Inflammatory macrophage treated with lipopolysaccharide for 1 hour (primary cell): ENCODE measurements at regions not wholly inside any gene's neighbourhood (a gene's known extent, or its start where the extent isn't known, plus 50 kb on each side); places are given as distances from the start of the nearest gene placed in this dataset.

Experiments used
- DNase-seq, 2 donors: peaks; one replicate each; pipeline ENCODE4 v3.0.0-alpha.2; 2020 to 2022

DNA sequence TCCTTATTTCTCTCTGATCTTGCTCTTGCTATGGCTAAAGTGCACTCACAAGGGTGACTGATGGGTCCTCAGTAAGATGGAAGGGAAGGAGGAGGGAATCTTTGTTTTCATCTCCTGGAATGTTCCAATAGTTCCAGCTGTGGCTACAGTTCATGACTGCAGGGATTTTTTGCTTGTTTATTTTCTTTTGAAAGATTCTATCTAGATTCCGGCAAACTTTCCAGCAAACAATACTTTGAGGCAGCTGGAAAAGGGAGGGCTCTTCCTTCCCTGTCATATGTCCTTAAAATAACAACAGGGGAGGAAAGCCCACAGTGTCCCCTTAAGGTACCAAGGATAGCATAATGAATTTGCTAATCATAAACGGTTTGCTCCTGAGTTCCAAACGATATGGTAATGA, 111.3 kb upstream of the SLC14A2 start:
- DNase-seq = no peak

GRCh38 chr18:45505497-45506206, 109.6 kb upstream of the SLC14A2 start:
- DNase-seq = no peak

GRCh38 chr18:45506951-45507350, 108.3 kb upstream of the SLC14A2 start:
- DNase-seq = no peak

DNA sequence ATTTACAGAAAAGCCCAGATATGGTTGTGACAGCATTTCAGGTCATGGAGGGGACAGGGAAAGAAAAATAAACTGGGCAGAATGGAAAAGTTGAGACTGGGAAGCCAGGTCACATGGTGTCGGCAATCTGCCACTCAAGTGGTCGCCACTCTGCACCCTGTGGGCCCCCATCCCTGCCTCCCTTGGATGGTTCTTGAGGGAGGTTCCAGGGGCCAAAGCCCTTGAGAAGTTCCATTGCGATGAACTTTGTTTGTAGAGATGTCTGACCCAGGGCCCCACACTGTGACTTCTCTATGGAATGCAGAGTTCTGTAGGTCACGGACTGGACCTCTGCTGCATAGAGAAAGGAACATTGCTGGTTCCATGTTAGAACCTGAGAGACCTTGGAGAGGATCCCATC, 105.7 kb upstream of the SLC14A2 start:
- no peak for DNase-seq

GRCh38 chr18:45510656-45511055, 104.6 kb upstream of the SLC14A2 start:
- no peak for DNase-seq

GRCh38 chr18:45512363-45512953, 102.8 kb upstream of the SLC14A2 start:
- no peak for DNase-seq

GRCh38 chr18:45517181-45517741, 98.0 kb upstream of the SLC14A2 start:
- DNase-seq = no peak

GRCh38 chr18:45518311-45519155, 96.7 kb upstream of the SLC14A2 start:
- DNase-seq = no peak

DNA sequence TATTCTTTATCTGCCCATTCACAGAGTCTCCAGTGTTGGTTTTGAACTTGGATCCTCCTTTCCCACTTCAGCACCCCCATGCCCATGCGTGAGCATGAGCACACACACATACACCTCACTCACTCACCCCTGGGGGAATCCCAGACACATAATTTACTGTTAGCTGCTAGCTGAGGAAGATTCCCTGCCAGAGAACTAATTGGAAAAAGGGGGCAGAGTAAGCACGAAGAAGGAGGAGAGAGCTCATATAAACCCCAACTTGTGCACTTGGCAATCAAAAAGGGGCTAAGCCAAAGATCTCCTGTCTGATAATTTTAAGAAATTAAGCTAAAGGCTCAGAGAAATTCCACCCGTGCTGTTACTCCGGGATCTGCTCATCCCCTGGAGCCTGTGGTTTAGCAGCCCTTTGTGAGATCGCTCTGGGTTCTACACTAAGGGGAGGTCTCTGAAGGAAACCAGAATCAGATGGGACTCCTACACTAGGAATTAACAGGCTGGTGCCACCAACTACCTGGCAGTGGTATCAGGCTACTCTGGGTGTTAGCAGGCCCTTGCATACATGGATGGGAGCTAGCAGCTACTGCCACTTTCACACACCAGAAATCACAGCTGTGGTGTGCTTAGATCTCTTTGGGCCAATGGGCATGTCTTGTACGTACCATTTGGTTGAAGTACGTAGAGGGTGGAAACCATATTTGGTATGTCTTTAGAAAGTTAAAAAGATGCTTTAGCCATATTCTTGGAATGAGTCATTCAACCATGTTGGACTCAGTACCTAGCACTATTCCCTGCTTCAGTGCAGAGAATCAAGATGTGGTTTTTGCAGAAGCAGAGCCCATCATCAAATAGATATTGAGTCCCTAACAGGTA, 95.6 kb upstream of the SLC14A2 start:
- no peak for DNase-seq

- DNase-seq = no peak
These were observed 94.1 kb upstream of the SLC14A2 start for GRCh38 chr18:45521136-45521535.

GRCh38 chr18:45521777-45522176, 93.5 kb upstream of the SLC14A2 start:
- DNase-seq = no peak

- no peak for DNase-seq
These were observed 92.9 kb upstream of the SLC14A2 start for GRCh38 chr18:45522371-45522770.

- no peak for DNase-seq
These were observed 90.0 kb upstream of the SLC14A2 start for GRCh38 chr18:45525301-45525700.

GRCh38 chr18:45526114-45526841, 89.0 kb upstream of the SLC14A2 start:
- no peak for DNase-seq

DNA sequence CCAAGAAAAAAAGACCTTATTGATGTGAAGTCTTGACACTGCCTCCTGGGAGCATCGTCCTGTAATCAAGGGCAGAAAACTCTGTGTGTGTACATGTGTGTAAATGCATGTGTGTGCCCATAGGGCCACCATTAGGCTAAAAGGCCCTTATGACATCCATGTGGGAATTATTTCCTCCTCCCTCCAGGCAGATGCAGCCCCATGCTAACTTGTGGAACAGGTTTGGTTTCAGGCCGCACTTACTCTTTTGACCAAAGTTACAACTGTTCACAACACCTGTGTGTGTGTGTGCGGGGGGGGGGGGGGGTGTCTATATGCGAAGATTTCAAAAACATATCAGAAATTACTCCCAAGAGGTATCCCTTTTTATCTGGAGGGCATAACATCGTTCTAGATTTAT, 87.4 kb upstream of the SLC14A2 start:
- no peak for DNase-seq

GRCh38 chr18:45528712-45529336, 86.5 kb upstream of the SLC14A2 start:
- no peak for DNase-seq

GRCh38 chr18:45538444-45538843, 76.8 kb upstream of the SLC14A2 start:
- DNase-seq = peak; percentile 5 to 20

DNA sequence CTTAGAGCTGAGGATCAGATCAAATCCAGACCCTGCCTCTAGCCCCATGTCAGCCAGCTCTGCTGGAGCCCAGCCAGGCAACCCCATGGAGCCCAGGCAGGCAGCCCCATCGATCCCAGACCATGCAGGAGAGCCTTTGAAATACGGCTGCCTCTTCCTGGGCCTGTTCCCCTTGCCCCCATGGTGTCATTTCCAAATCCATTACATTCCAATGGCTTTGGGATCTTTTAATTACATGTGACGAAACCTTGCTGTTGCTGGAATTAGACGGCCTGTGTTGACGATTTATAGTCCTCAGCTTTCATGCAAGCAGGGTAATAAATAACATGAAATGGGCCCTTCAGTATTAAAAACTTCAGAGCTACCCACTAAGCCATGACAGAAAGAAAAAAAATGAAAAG, 75.8 kb upstream of the SLC14A2 start:
- DNase-seq = no peak

- DNase-seq = no peak
These were observed 75.2 kb upstream of the SLC14A2 start for GRCh38 chr18:45540125-45540524.

- DNase-seq = no peak
These were observed 73.9 kb upstream of the SLC14A2 start for GRCh38 chr18:45541421-45541820.

DNA sequence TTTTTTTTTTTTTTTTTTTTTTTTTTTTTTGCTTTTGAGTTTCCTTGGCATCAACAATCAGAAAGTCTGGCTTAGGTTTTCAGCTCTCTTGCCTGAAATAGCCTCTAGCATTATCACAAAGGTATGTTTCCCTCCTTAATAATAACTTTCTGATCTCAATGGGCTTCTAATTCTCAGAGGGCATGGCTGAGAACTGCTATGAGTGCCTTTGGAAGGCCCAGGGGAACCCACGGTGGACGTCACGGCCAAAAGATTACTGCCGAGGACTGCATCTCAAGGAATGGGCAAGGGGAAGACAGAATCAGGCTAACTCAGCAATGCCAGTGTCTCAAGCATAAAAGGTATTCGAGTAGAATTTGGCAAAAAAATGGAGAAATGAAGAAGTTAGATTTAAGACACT, 73.2 kb upstream of the SLC14A2 start:
- no peak for DNase-seq
